Peyer's patch (tissue), 4 donors: ENCODE measurements at regions not wholly inside any gene's neighbourhood (a gene's known extent, or its start where the extent isn't known, plus 50 kb on each side); places are given as distances from the start of the nearest gene placed in this dataset.

Source experiments
- DNase-seq, 3 donors: peaks; one replicate each; pipeline ENCODE4 v3.0.0-alpha.2; 2017 to 2019
- H3K27ac ChIP-seq, 4 donors: fragments of 200-600 bp; sonication (generic); one replicate each; pipeline ENCODE4 v1.5.1; 2016 to 2019
- H3K27me3 ChIP-seq, 2 donors: fragments of 200-600 bp; sonication (generic); one replicate each; pipeline ENCODE4 v1.5.1; 2019
- H3K36me3 ChIP-seq, 3 donors: fragments of 200-600 bp; sonication (generic); one replicate each; pipeline ENCODE4 v1.5.1; 2016 to 2019
- H3K4me1 ChIP-seq, 4 donors: fragments of 200-600 bp; sonication (generic); one replicate each; pipeline ENCODE4 v1.5.1; 2016 to 2019
- H3K4me3 ChIP-seq, 4 donors: fragments of 200-600 bp; sonication (generic); 1 replicate in 3 of 4; 2 replicates in 1 of 4; pipeline ENCODE4 v1.5.1; 2016 to 2019; ENCODE audit warnings: mild to moderate bottlenecking in 1 of 4
- H3K9me3 ChIP-seq, 4 donors: fragments of 200-600 bp; sonication (generic); one replicate each; pipeline ENCODE4 v1.5.1; 2016 to 2019; ENCODE audit warnings: mild to moderate bottlenecking in 1 of 4
- CTCF ChIP-seq, 6 experiments: fragments of 450-650 bp in 4 of 6; fragments of 200-600 bp in 2 of 6; sonication (generic) in 1 of 6; IDR thresholded peaks; one replicate each; pipeline ENCODE4 v1.5.1; 2017 to 2019; ENCODE audit warnings: antibody characterized with exemption in 6 of 6, mild to moderate bottlenecking in 3 of 6, moderate library complexity in 1 of 6
- POLR2A ChIP-seq, 2 donors: fragments of 450-650 bp; IDR thresholded peaks; one replicate each; pipeline ENCODE4 v1.5.1; 2017; ENCODE audit warnings: antibody characterized with exemption in 2 of 2, mild to moderate bottlenecking in 2 of 2, moderate library complexity in 2 of 2

- H3K27ac ChIP-seq, result no peak overlapping the region
- H3K4me1 ChIP-seq, result no peaks in the 10 kb centered on the region
- H3K9me3 ChIP-seq, result no peaks in the 10 kb centered on the region
- no peak for DNase-seq
- TF ChIP-seq POLR2A (IDR thresholded peaks at IDR 0.05) (no peak), CTCF (IDR thresholded peaks at IDR 0.05) (no peak)
- no peaks in the 10 kb centered on the region for H3K36me3 ChIP-seq
- no peak overlapping the region for H3K4me3 ChIP-seq
- no peaks in the 10 kb centered on the region for H3K27me3 ChIP-seq
Observed at GRCh38 chr2:189287363-189287762, 107.8 kb upstream of the COL5A2 start.

GRCh38 chr2:189287982-189288521 is 108.5 kb upstream of the COL5A2 start:
- no peak for DNase-seq
- TF ChIP-seq CTCF (IDR thresholded peaks at IDR 0.05) (peak in 4 of 6 experiments; percentile 11 to 39 (median 38)), POLR2A (IDR thresholded peaks at IDR 0.05) (no peak)
- Histone ChIP-seq H3K9me3 (no peaks in the 10 kb centered on the region), H3K36me3 (no peaks in the 10 kb centered on the region), H3K4me1 (no peaks in the 10 kb centered on the region), H3K27ac (no peak overlapping the region), H3K4me3 (no peak overlapping the region), H3K27me3 (no peaks in the 10 kb centered on the region)

- Histone ChIP-seq H3K4me3 (no peak overlapping the region), H3K9me3 (no peaks in the 10 kb centered on the region), H3K27ac (no peak overlapping the region), H3K27me3 (no peaks in the 10 kb centered on the region), H3K4me1 (no peaks in the 10 kb centered on the region), H3K36me3 (no peaks in the 10 kb centered on the region)
- DNase-seq, result no peak
- TF ChIP-seq POLR2A (IDR thresholded peaks at IDR 0.05) (no peak), CTCF (IDR thresholded peaks at IDR 0.05) (no peak)
Observed at GRCh38 chr2:189291460-189291859, 111.9 kb upstream of the COL5A2 start.

GRCh38 chr2:189293164-189293563 is 113.6 kb upstream of the COL5A2 start:
- Histone ChIP-seq H3K4me1 (no peaks in the 10 kb centered on the region), H3K4me3 (no peak overlapping the region)
- TF ChIP-seq CTCF (IDR thresholded peaks at IDR 0.05) (no peak), POLR2A (IDR thresholded peaks at IDR 0.05) (no peak)

GRCh38 chr2:189297446-189297845 is 117.9 kb upstream of the COL5A2 start:
- Histone ChIP-seq H3K27ac (no peak overlapping the region), H3K4me3 (no peak overlapping the region), H3K4me1 (no peaks in the 10 kb centered on the region), H3K36me3 (no peaks in the 10 kb centered on the region), H3K27me3 (no peaks in the 10 kb centered on the region), H3K9me3 (no peaks in the 10 kb centered on the region)
- TF ChIP-seq CTCF (IDR thresholded peaks at IDR 0.05), result no peak
- no peak for TF ChIP-seq POLR2A (IDR thresholded peaks at IDR 0.05)
- DNase-seq, result no peak

More at GRCh38 chr2:189293164-189293563, 113.6 kb upstream of the COL5A2 start:
- H3K27me3 ChIP-seq, result no peaks in the 10 kb centered on the region
- no peaks in the 10 kb centered on the region for H3K9me3 ChIP-seq
- H3K36me3 ChIP-seq, result no peaks in the 10 kb centered on the region
- H3K27ac ChIP-seq, result no peak overlapping the region
- no peak for DNase-seq

GRCh38 chr2:189298038-189298437 is 118.5 kb upstream of the COL5A2 start:
- H3K36me3 ChIP-seq, result no peaks in the 10 kb centered on the region
- TF ChIP-seq POLR2A (IDR thresholded peaks at IDR 0.05), result no peak
- TF ChIP-seq CTCF (IDR thresholded peaks at IDR 0.05), result no peak
- H3K4me3 ChIP-seq, result no peak overlapping the region
- DNase-seq, result no peak
- no peak overlapping the region for H3K27ac ChIP-seq
- no peaks in the 10 kb centered on the region for H3K9me3 ChIP-seq
- H3K4me1 ChIP-seq, result no peaks in the 10 kb centered on the region
- H3K27me3 ChIP-seq, result no peaks in the 10 kb centered on the region
